Activated naive CD4-positive, alpha-beta T cell treated with anti-CD3 and anti-CD28 coated beads, Interleukin-2, amount 50 U/mL, for 24 hours (primary cell): ENCODE measurements at regions not wholly inside any gene's neighbourhood (a gene's known extent, or its start where the extent isn't known, plus 50 kb on each side); places are given as distances from the start of the nearest gene placed in this dataset.

Experiments used
- H3K27ac Mint-ChIP-seq: one replicate; pipeline ENCODE4 v1.8.0; 2021; ENCODE audit warnings: mild to moderate bottlenecking, mixed read lengths
- H3K27me3 Mint-ChIP-seq: one replicate; pipeline ENCODE4 v1.8.0; 2021; ENCODE audit warnings: mixed read lengths
- H3K36me3 Mint-ChIP-seq: one replicate; pipeline ENCODE4 v1.8.0; 2021; ENCODE audit warnings: mixed read lengths
- H3K4me1 Mint-ChIP-seq: one replicate; pipeline ENCODE4 v1.8.0; 2021; ENCODE audit warnings: mixed read lengths
- H3K4me3 Mint-ChIP-seq: one replicate; pipeline ENCODE4 v1.8.0; 2021; ENCODE audit warnings: mild to moderate bottlenecking, mixed read lengths
- H3K9me3 Mint-ChIP-seq: one replicate; pipeline ENCODE4 v1.8.0; 2021; ENCODE audit warnings: mixed read lengths

GRCh38 chr12:94712815-94713515 lies 62.6 kb upstream of the TMCC3 start:
- Mint-ChIP-seq H3K27ac (no peak overlapping the region), H3K36me3 (no peaks in the 10 kb centered on the region)

GRCh38 chr12:94710933-94711332 lies 60.6 kb upstream of the TMCC3 start:
- H3K4me1 Mint-ChIP-seq, result no peaks in the 10 kb centered on the region

More at GRCh38 chr12:94712815-94713515, 62.6 kb upstream of the TMCC3 start:
- Mint-ChIP-seq H3K9me3 (no peaks in the 10 kb centered on the region), H3K27me3 (no peaks in the 10 kb centered on the region), H3K4me3 (no peak overlapping the region), H3K4me1 (no peaks in the 10 kb centered on the region)

GRCh38 chr12:94707892-94708291 lies 57.5 kb upstream of the TMCC3 start:
- no peaks in the 10 kb centered on the region for H3K27me3 Mint-ChIP-seq
- no peaks in the 10 kb centered on the region for H3K4me1 Mint-ChIP-seq

More at GRCh38 chr12:94710933-94711332, 60.6 kb upstream of the TMCC3 start:
- Mint-ChIP-seq H3K4me3 (no peak overlapping the region), H3K9me3 (no peaks in the 10 kb centered on the region), H3K27ac (no peak overlapping the region), H3K36me3 (no peaks in the 10 kb centered on the region), H3K27me3 (no peaks in the 10 kb centered on the region)

GRCh38 chr12:94707036-94707435 lies 56.7 kb upstream of the TMCC3 start:
- H3K36me3 Mint-ChIP-seq, result no peaks in the 10 kb centered on the region
- no peak overlapping the region for H3K4me3 Mint-ChIP-seq
- H3K27me3 Mint-ChIP-seq, result no peaks in the 10 kb centered on the region
- no peaks in the 10 kb centered on the region for H3K4me1 Mint-ChIP-seq
- no peak overlapping the region for H3K27ac Mint-ChIP-seq
- no peaks in the 10 kb centered on the region for H3K9me3 Mint-ChIP-seq

More at GRCh38 chr12:94707892-94708291, 57.5 kb upstream of the TMCC3 start:
- Mint-ChIP-seq H3K36me3 (no peaks in the 10 kb centered on the region), H3K4me3 (no peak overlapping the region), H3K9me3 (no peaks in the 10 kb centered on the region), H3K27ac (no peak overlapping the region)

- Mint-ChIP-seq H3K27me3 (no peaks in the 10 kb centered on the region), H3K36me3 (no peaks in the 10 kb centered on the region), H3K9me3 (no peaks in the 10 kb centered on the region), H3K27ac (no peak overlapping the region), H3K4me1 (no peaks in the 10 kb centered on the region), H3K4me3 (no peak overlapping the region)
These were observed 55.9 kb upstream of the TMCC3 start for GRCh38 chr12:94706250-94706661.

- no peaks in the 10 kb centered on the region for H3K4me1 Mint-ChIP-seq
- H3K27me3 Mint-ChIP-seq, result no peaks in the 10 kb centered on the region
- H3K36me3 Mint-ChIP-seq, result no peaks in the 10 kb centered on the region
- H3K4me3 Mint-ChIP-seq, result no peak overlapping the region
- H3K27ac Mint-ChIP-seq, result no peak overlapping the region
- no peaks in the 10 kb centered on the region for H3K9me3 Mint-ChIP-seq
These were observed 55.3 kb upstream of the TMCC3 start for GRCh38 chr12:94705676-94706075.

- H3K9me3 Mint-ChIP-seq, result no peaks in the 10 kb centered on the region
- no peaks in the 10 kb centered on the region for H3K27me3 Mint-ChIP-seq
- no peak overlapping the region for H3K4me3 Mint-ChIP-seq
- H3K36me3 Mint-ChIP-seq, result no peaks in the 10 kb centered on the region
- H3K27ac Mint-ChIP-seq, result no peak overlapping the region
- H3K4me1 Mint-ChIP-seq, result no peaks in the 10 kb centered on the region
These were observed 54.3 kb upstream of the TMCC3 start for GRCh38 chr12:94704452-94705306.

- no peaks in the 10 kb centered on the region for H3K9me3 Mint-ChIP-seq
- no peak overlapping the region for H3K27ac Mint-ChIP-seq
- H3K4me3 Mint-ChIP-seq, result no peak overlapping the region
- no peaks in the 10 kb centered on the region for H3K4me1 Mint-ChIP-seq
- no peaks in the 10 kb centered on the region for H3K36me3 Mint-ChIP-seq
- H3K27me3 Mint-ChIP-seq, result no peaks in the 10 kb centered on the region
These were observed 52.3 kb upstream of the TMCC3 start for GRCh38 chr12:94702696-94703095.

- no peaks in the 10 kb centered on the region for H3K27me3 Mint-ChIP-seq
- H3K4me1 Mint-ChIP-seq, result no peaks in the 10 kb centered on the region
- no peaks in the 10 kb centered on the region for H3K9me3 Mint-ChIP-seq
- H3K27ac Mint-ChIP-seq, result no peak overlapping the region
- no peaks in the 10 kb centered on the region for H3K36me3 Mint-ChIP-seq
- H3K4me3 Mint-ChIP-seq, result no peak overlapping the region
These were observed 51.4 kb upstream of the TMCC3 start for GRCh38 chr12:94701711-94702110.

- Mint-ChIP-seq H3K9me3 (no peaks in the 10 kb centered on the region), H3K4me3 (no peak overlapping the region), H3K27me3 (no peaks in the 10 kb centered on the region), H3K36me3 (no peaks in the 10 kb centered on the region), H3K4me1 (no peaks in the 10 kb centered on the region), H3K27ac (no peak overlapping the region)
These were observed 50.3 kb upstream of the TMCC3 start for GRCh38 chr12:94700662-94701061.
